Ishikawa (cell line): ENCODE measurements at regions not wholly inside any gene's neighbourhood (a gene's known extent, or its start where the extent isn't known, plus 50 kb on each side); places are given as distances from the start of the nearest gene placed in this dataset.

ENCODE experiments used
- CEBPB ChIP-seq: IDR thresholded peaks from 2 replicates; pipeline ENCODE4 v1.6.1; 2012
- CREB1 ChIP-seq: IDR thresholded peaks from 2 replicates; pipeline ENCODE4 v1.6.1; 2012; ENCODE audit warnings: low read depth
- EGR1 ChIP-seq: IDR thresholded peaks from 2 replicates; pipeline ENCODE4 v1.6.1; 2012
- EP300 ChIP-seq: IDR thresholded peaks from 2 replicates; pipeline ENCODE4 v1.6.1; 2012; ENCODE audit warnings: borderline replicate concordance
- NFIC ChIP-seq: IDR thresholded peaks from 2 replicates; pipeline ENCODE4 v1.6.1; 2012
- RAD21 ChIP-seq: IDR thresholded peaks from 2 replicates; pipeline ENCODE4 v1.6.1; 2012; ENCODE audit warnings: low read depth
- YY1 ChIP-seq: IDR thresholded peaks from 2 replicates; pipeline ENCODE4 v1.6.1; 2012; ENCODE audit warnings: low read depth
- ZBTB7A ChIP-seq: IDR thresholded peaks from 2 replicates; pipeline ENCODE4 v1.6.1; 2012; ENCODE audit warnings: low read depth
- TF ChIP-seq, protein P1 (sequence below): IDR thresholded peaks from 2 replicates; pipeline ENCODE4 v1.6.1; 2012

GRCh38 chr3:6510713-6511112 lies 350.2 kb upstream of the GRM7 start:
- TF ChIP-seq, protein P1, sequence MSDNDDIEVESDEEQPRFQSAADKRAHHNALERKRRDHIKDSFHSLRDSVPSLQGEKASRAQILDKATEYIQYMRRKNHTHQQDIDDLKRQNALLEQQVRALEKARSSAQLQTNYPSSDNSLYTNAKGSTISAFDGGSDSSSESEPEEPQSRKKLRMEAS, result no peak
- TF ChIP-seq YY1 (no peak), ZBTB7A (no peak), RAD21 (no peak), CREB1 (no peak), EP300 (no peak), CEBPB (no peak), NFIC (no peak), EGR1 (no peak)
